ENCODE measurements at regions not wholly inside any gene's neighbourhood (a gene's known extent, or its start where the extent isn't known, plus 50 kb on each side); places are given as distances from the start of the nearest gene placed in this dataset.

DNA sequence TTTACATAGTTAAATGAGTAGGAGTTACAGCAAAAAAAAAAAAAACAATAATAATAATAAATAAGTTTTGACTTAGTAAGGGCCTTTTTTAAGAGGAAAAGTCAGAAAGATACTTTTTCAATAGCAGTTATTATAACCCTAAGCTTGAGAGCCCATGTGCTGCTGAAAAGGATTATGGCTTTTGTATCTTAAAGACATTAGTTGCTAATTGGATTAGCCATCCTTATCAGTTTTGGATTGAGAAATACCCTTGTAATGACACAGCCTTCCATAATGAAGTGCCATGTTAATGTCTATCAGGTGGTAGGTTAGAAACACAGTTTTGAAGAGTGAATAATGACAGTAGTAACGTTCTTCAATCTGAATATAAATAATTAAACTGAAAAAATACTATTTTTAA lies 554.0 kb downstream of the RIT2 start:
- no peak for DNase-seq

DNA sequence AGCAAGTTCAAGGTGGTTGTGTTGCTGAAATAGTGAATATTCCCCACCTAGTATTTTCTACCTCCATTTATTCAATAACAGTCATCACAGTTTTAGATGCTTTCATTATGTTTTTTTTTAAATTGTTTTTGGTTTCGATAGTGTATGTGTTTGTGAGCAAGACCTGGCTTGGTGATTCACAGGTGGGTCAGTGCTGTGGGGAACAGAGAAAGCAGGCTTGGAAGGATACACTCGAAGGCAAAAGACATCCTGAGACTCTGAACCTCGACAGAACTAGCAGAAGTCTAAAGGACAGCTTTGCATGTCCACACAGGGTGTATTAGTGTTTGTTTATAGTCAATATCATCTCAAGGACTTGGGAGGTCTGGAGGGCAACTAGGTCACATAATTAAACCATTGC lies 551.5 kb downstream of the RIT2 start:
- no peak for DNase-seq

DNA sequence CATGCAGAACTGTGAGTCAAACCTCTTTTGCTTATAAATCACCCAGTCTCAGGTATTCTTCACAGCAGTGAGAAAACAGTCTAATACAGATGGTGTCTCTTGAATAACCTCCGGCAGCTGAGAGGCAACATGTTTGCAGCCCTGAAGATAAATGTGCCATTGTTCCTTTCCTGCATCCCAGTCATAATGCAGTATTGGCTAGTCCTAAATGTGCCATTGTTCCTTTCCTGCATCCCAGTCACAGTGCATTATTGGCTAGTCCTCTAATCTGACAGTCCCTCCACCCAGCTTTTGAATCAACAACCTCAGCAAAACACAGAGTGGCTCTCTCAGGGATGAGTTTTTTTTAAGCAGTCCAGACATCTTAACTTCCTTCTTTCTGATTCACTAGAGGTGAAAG lies 550.7 kb downstream of the RIT2 start:
- DNase-seq, result no peak

DNA sequence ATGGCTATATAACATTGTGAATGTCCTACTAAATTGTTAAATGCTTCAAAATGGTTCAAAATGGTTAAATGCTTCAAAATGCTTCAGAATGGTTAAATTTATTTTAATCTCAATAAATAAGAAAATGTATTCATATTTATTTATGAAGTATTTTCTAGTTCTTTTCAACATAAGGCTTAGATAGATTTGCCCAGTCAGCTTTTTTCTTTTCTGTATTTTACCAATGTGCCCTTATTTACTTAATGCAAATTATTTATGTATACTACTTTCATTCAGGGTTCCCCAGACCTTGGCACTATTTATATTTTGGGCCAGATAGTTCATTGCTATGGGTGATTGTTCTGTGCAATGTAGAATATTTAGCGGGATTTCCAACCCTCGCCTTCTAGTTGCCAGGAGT lies 546.7 kb downstream of the RIT2 start:
- no peak for DNase-seq

DNA sequence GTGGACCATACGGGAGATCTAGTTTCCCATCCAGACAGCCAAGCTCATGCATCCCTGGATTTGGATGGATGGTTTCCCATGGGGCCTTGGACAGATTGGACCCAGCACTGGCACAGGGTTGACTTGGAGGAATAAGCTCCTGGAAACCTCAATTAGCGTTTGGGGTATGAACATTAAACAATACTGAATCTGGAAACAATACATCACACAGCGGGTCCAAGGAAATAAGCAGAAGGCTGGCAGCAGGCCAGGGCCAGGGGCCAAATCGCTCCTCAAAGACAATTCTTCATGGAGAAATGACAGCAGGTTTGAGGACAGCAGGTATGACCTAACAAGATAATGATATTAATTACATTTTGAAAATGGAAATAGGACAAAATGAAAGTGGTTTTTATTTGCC lies 540.6 kb downstream of the RIT2 start:
- peak; percentile 45 for DNase-seq

DNA sequence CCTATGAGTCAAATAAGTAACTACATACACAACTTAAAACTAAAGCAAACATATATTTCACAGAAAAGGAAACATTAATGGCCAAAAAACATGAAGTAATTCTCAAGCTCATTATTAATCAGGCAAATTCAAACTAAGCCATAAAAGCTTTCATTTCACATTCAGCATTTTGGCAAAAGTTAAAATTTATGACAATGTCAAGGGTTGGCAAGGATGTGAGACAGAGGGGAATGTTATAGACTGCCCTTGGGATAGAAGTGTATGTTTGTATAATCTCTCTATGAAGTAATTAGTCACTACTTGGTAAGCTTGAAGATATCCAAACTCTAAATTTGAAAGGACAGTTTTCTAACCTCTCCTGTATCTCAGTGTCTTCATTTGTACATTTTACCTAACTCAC lies 539.4 kb downstream of the RIT2 start:
- no peak for DNase-seq

DNA sequence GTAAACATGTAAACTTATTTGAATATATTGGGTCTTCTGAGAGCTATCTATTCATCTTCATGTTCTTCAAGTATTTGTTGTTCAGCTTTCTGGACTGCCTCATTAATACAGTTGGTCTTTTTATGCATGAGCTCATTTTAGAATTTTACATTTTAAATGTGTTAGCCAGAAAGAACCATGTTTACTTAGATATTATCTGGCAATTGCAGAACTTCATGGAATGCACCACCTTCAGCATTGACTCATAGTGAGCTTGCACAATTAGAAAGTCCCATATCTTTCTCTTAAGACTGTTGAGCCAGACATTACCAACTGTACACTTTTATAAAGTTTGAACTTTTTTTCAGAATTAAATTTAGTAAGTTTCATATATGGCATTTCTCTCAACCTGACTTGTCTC lies 536.7 kb downstream of the RIT2 start:
- no peak for DNase-seq

DNA sequence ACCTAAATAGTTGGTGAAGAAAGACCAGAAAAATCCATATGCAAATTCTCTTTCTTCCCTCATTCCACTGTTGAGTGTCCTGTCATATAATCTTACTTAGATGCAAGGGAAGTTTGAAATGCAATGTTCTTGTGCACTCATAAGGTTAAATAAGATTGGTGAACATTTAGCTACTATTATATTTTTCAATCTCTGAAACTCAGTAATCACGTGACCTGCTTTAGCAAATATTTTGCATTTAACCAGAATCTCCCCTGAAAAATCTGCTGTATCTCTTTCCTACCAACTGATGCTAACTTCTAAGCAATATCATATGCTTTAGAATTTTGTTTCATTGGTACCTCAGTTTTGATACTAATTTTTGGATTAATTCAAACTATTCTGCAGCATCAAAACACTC lies 533.2 kb downstream of the RIT2 start:
- no peak for DNase-seq

DNA sequence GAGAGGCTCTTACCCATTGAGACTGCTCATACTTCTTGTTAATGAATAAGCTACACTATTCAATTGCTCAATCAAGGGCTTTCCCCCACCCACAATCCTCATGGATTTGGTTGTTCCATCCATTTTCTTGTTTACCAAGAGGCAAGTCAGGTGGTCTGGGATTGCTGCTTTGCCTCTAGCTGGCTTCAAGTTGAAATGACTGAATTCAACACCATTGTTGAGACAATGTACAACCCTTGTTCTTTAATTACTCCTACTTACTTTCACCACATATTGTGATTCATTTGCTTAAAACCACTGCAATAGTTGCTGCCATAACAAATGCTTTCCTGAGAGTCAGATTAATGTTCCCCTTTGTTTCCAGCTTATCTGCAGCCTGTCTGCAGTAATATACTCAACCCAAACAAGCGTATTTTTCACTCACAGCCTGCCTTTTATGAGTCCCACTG lies 532.2 kb downstream of the RIT2 start:
- DNase-seq, result no peak

DNA sequence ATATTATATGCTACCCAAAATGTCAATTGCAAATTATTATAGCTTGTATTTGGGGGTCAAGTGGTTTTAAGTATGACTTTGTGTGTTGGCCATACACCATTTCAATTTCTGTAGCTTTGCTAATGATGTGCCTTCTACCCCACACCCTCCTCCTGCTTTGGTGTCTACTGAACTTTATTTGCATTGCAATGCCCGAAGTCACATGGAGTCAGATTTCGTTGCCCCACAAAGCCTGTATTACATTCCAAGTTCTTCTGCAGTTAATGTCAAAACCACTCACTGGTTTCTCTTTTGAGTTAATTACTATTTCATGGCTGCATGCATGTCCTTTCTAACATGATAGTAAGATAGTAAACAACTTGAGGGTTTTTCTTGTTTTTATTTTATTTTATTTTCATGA lies 528.9 kb downstream of the RIT2 start:
- DNase-seq, result no peak

DNA sequence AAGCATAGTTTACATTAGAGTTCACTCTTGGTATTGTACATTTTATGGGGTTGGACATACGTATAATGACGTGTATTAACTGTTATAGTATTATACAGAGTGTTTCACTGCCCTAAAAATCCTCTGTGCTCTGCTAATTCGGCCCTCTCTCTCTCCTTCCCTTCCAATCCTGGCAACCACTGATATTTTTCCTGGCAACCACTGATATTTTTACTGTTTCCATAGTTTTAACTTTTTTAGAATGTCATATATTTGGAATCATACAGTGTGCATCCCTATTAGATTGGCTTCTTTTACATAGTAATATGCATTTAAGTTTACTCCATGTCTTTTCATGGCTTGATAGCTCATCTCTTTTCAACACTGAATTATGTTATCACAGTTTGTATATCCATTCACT lies 526.7 kb downstream of the RIT2 start:
- DNase-seq, result no peak

DNA sequence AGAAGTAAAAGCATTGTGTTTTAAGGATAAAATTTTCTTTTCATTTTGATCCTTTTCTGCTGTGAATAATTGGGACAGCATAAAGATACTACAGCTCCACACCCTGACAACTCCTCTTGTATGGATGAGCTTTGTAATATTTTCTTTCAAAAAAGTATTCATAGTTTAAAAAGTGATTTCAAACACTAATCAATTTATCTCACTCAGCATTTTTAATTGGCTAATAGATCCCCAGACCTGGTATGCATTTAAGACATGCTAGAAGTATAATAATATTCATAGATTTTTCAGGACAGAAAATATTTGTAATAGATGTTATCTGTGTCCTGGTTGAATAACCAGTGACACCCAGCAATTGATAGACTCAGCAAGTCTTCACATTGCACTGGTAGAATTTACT lies 510.7 kb downstream of the RIT2 start:
- DNase-seq, result no peak

DNA sequence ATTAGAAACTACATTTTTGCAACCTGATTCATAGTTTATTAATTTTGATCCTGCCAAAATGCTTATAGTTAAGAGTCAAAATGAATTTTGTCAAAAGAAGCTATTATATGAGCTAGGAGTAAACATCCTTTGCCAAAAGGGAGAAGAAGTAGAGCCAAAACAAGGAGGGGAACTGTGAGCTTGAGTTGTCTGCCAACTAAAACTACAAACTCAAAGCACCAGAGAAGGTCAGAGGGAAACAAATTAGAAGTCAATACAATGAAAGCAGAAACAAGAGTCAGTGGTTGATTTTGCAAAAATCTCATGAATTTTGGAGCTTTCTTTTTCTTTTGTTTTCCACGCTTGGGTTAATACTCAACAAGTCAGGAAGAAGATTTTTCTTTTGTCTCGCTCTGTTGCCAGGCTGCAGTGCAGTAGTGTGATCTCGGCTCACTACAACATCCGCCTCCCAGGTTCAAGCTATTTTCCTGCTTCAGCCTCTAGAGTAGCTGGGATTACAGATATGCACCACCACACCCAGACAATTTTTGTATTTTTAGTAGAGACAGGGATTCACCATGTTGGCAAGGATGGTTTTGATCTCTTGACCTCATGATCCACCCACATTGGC lies 508.5 kb downstream of the RIT2 start:
- no peak for DNase-seq

DNA sequence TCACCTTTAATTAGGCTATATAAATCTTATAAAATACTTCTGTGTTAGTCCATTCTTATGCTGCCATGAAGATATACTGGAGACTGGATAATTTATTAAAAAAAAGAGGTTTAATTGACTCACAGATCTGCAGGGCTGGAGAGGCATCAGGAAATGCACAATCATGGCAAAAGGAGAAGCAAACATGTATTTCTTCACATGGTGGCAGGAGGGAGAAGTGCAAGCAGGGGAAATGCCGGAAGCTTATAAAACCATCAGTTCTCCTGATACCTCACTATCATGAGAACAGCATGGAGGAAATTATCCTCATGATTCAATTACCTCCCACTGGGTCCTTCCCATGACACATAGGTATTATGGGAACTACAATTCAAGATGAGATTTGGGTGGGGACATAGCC lies 504.4 kb downstream of the RIT2 start:
- DNase-seq, result no peak

DNA sequence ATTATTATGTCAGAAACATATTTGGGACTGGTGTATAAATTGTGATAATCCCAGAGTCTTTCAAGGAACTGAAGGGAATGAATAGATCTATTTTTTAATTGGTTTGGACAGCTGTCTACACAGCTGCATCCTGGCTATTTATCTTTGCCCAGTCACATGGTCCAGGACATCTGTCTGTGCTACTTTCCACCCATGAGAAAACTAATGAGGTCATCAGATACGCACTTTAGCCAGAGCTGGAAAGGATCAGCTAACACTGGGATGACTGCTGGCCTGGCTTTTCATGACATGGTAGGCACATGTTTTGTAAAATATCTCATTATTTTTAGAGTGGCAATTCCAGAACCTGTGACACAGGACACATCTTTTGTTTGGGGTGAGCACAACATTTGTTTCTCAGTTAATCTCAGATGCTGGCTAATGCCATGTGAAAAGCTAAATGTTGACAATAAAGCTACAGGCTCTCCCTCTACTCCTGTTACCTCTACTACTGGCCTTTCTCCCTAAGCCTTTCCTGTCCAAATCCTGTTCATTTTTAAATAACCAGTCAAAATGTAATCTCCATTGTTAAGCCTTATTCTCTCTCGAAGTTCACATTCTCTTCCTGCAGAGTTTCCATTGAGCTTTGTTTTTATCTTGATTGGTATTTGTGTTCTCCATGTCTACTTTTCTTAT lies 500.7 kb downstream of the RIT2 start:
- peak; percentile 96 for DNase-seq

DNA sequence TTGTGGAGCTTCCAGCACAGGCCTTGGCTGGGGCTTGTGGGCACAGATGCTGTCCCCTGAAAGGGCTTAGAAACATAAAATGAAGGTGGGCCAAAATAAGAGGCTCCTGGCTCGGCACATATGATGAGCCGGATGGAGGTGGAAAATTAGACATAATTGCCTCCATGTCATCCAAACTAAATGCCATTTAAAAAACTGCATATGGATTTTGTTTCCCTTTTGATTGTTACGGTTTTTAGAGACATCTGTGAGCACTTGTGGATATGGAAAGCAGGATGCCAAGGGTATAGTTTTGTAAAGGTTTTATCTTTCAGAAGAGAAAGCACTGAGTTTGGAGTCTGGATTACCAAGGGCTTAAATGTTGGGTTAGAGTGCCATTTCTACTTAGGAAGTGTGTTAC lies 498.3 kb downstream of the RIT2 start:
- DNase-seq, result no peak

DNA sequence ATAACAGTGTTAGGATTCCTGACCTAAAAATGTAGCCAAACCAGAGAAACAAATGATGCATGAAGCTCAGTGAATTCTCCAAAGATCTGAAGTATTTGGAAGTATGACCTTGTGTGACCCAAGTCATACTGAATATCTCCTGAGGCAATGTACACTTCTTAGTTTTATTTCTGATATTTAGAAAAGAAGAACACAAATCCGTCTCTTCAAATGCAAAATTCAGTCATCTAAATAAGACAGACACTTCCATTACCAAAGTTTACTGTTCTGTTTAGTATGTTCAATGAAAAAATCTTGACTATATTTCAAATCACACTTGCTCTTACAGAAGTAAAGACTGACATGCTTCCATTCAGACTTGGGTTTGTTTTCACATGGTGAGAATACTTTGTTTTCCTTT lies 495.7 kb downstream of the RIT2 start:
- no peak for DNase-seq

DNA sequence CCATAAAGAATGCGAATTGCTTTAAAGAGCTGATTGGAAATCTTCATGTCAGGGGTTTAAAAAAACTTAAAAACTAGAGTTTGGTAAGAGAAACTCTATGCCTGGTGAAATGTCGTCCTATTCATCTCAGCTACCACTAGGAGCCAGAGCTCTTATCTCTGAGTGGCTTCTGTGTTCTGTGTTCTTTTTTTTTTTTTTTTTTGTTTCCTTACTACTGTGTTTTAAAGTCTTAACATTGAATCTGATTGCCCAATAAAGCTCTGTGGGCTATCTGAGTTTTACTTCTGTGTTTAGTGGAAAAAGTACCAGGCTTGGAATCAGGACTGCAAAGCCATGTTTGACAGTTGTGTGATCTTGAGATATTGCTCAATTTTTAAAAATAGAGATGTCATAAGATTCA lies 494.8 kb downstream of the RIT2 start:
- DNase-seq, result no peak

DNA sequence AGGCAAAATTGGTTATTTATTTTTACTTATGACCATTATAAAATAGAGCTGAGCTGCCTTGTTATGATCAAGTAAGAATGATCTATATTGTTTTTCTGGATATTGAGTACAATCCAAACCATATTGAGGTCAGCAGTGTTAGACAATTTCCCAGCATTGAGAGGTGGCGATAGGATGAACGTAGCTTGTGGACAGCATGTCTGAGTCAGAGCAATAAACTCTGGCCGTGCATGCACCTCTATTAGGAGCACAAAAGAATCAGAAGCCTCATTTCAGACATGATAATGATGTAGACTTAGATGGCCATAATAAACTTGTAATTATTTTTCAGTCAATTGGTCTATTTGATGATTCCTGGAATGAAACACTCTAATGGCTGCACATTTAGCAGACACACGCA lies 491.6 kb downstream of the RIT2 start:
- no peak for DNase-seq

DNA sequence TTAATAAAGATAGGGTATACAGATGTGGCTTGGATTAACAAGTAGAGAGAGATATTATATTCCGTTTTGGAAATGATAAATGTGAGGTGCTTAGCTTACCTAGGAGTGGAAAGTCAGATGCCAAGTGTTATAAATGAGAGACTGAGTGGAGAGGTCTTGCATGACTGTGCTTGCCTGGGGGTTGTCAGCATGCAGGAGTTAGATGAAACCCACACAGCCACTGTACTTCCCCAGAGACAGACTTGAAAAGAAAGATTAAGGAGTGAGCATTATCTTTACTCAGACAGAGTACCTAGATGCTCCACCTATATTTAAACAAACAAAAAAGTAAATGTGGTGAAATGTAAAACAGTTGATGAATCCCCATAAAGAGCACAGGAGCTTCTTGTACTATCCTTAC lies 482.7 kb downstream of the RIT2 start:
- DNase-seq, result no peak

DNA sequence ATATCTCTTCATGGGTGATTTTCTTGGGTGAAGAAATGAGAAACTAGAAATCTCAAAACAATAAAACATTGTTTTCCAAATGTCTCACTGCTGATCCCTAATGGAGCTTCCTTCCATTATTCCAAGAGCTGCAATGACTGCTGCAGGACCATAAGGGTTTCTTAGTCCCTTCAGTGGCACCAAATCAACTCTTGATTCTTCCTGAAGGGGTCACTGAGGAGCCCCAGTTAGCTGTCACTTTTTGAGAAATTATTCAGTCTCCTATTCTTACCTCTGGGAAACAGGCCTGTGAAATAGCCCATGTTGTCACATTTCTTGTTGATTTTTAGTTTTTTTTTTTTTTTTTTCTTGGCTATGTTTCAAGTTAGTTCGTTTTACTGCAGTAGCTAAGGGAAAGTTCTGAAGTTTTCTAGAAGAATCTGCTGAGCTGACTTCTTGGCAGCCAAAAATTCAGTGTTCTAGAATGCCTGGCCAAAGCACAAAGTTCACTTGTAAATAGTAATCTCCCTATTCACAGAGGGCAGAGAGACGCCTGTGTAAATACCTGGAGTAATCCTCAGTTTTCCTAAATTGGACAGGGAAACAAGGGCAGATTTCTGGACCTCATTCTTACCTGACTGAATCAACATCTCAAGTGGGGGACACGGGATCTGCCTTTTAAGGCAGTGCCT lies 480.0 kb downstream of the RIT2 start:
- no peak for DNase-seq

DNA sequence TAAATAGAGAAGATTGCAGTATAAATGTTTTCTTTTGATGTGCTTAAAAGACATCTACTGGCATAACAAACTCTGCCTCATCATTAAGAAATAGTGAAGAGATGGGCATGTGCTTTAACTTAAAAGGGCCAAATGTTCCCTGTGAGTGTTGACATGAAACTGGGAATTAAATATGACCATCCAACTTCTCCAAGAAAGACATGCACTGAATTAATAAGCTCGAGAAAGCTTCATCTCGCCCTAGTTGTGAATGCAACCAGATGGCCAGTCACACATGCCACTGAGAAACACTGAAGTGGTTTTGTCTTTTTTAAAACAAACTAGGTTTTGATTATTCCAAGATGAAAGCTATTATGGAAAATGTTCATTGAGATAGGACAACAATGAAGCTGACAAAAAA lies 479.2 kb downstream of the RIT2 start:
- no peak for DNase-seq

DNA sequence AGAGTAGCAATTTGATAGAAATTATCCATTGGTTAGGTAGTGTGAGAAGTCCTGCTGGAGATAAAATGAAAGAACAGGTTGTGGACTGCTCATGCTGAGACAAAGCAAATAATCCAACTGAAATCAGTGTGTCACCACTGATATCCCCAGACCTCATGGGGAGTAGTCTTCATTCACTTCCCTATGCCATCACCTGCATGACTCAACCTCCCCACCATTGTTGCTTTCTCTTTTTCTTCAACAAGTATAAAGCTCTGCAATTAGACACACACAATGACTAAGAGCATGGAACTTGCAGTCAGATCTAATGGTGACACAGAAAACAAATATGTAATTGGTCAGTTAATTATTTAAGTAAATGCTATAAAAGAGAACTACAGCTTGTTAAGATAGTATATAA lies 475.3 kb downstream of the RIT2 start:
- DNase-seq, result no peak

DNA sequence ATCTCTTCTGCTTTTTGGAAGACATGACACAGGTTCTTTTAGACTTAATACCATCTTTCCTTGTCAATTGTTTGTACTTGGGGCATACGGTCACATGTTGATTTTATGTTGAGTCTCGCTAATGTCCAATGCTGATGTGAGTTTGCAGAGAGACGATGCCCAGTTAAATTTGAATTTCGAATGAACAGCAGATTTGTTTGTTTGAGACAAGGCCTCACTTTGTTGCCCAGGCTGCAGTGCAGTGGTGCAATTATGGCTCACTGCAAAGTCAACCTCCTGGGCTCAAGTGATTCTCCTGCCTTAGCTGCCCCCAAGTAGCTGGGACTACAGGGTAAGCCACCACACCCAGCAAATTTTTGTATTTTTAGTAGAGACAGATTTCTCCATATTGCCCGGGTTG lies 473.5 kb downstream of the RIT2 start:
- no peak for DNase-seq

DNA sequence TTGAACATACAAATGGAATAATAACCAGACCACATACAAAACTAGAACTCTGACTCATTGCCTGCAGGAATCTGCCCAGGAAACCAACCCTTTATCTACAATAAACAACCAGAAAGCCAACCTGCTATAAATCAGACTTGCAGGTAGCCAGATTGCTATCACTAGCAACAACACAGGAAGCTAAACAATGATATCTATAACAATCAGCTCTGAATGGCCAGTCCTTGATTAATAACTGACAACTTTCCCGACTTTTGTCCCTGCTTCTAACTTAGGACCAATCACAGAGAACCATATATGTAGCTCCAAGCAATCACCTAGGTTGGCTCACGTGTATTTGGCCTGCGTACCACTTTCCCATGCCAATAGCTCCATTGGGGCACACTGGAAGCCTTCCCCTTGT lies 470.8 kb downstream of the RIT2 start:
- no peak for DNase-seq
